Heart left ventricle (tissue), 16 donors: ENCODE measurements at regions not wholly inside any gene's neighbourhood (a gene's known extent, or its start where the extent isn't known, plus 50 kb on each side); places are given as distances from the start of the nearest gene placed in this dataset.

ENCODE experiments used
- ATAC-seq, 4 donors: fragments of 200-7000 bp; cut with Tn5 transposase; one replicate each; pipeline ENCODE4 v1.9.1; 2020 to 2022; ENCODE audit warnings: moderate library complexity in 4 of 4, mild to moderate bottlenecking in 3 of 4, moderate number of reproducible peaks in 1 of 4
- DNase-seq, 5 donors: peaks; one replicate each; pipeline ENCODE4 v3.0.0-alpha.2; 2020
- H3K27ac ChIP-seq, 12 donors: fragments of 200-600 bp; sonication (generic) in 4 of 12; one replicate each; pipeline versions ENCODE4 v1.5.0 to v1.8.0; 2016 to 2022; ENCODE audit warnings: mild to moderate bottlenecking in 2 of 12
- H3K27me3 ChIP-seq, 9 donors: fragments of 200-600 bp; sonication (generic) in 2 of 9; one replicate each; pipeline versions ENCODE4 v1.5.1 to v1.8.0; 2016 to 2022; ENCODE audit warnings: mild to moderate bottlenecking in 3 of 9
- H3K36me3 ChIP-seq, 9 donors: fragments of 200-600 bp; sonication (generic) in 2 of 9; one replicate each; pipeline versions ENCODE4 v1.5.0 to v1.8.0; 2018 to 2022; ENCODE audit warnings: mild to moderate bottlenecking in 2 of 9
- H3K4me1 ChIP-seq, 12 donors: fragments of 200-600 bp; sonication (generic) in 4 of 12; one replicate each; pipeline versions ENCODE4 v1.5.0 to v1.8.0; 2016 to 2022; ENCODE audit warnings: mild to moderate bottlenecking in 3 of 12
- H3K4me3 ChIP-seq, 12 donors: fragments of 200-600 bp; sonication (generic) in 4 of 12; one replicate each; pipeline versions ENCODE4 v1.5.0 to v1.8.0; 2017 to 2022; ENCODE audit warnings: mild to moderate bottlenecking in 9 of 12, moderate library complexity in 4 of 12
- H3K9me3 ChIP-seq, 12 donors: fragments of 200-600 bp; sonication (generic) in 4 of 12; one replicate each; pipeline versions ENCODE4 v1.5.0 to v1.8.0; 2016 to 2022; ENCODE audit warnings: mild to moderate bottlenecking in 1 of 12
- CTCF ChIP-seq, 12 donors: fragments of 200-600 bp; sonication (generic) in 4 of 12; IDR thresholded peaks; one replicate each; pipeline versions ENCODE4 v1.5.0 to v1.8.0; 2018 to 2022; ENCODE audit warnings: antibody characterized with exemption in 12 of 12, mild to moderate bottlenecking in 5 of 12
- POLR2A ChIP-seq, 2 donors: fragments of 450-650 bp; IDR thresholded peaks; one replicate each; pipeline ENCODE4 v1.6.1; 2017; ENCODE audit warnings: antibody characterized with exemption in 2 of 2, mild to moderate bottlenecking in 2 of 2, moderate library complexity in 2 of 2
- WGBS, 4 donors: extraction: QIAGEN DNeasy Blood & Tissue Kit in 2 of 4; methylation state at CpG; one replicate each; pipeline versions ENCODE4 v1.1.5 to v1.1.7; 2013 to 2018; 5-methylcytosine and 5-hydroxymethylcytosine counted together
- intact Hi-C, 10 donors: fragments of 100-400 bp; cut with DNase I; formaldehyde crosslinking; loops; one replicate each; pipeline versions ENCODE4 v1.11.1 to v1.14.2; 2022
- donor health status: ischemic (EF 13 %, LVEDD 7.1; RV severe dilation, severe dysfunction).
- donor health status: healthy with polysubstance abuse.
- donor health status: DM: no; HTN: yes; CAD: no.
- donor health status: DM: no; HTN: no; CAD: no.
- donor health status: ischemic (EF 25% LVEDD 6.9; RV normal size, moderate dysfunction).
- donor health status: ischemic (EF 25% LVEDD 5.7; RV mildly dilated, moderate dysfunction).
- donor health status: healthy.
- donor health status: DM: yes; HTN: yes; CAD: no.
- donor health status: ischemic (EF 35%, LVEDD 5.7; RV mildly dilated, moderate dysfunction).
- donor health status: nonischemic (EF 11% LVEDD 7.7; RV severe dilation, severe dysfunction).
- donor health status: DM: yes; HTN: yes; CAD: no.
- donor health status: PGD.
- donor health status: ischemic (EF 29% LVEDD 5.4; RV normal size, mild dysfunction).
- donor health status: nonischemic (EF 23%, LVEDD 6.1; RV moderate dilation, normal function).

- TF ChIP-seq CTCF (IDR thresholded peaks at IDR 0.05) = no peak
- TF ChIP-seq POLR2A (IDR thresholded peaks at IDR 0.05) = no peak
- ATAC-seq (no peak), DNase-seq (no peak)
- H3K27ac ChIP-seq = no peak overlapping the region
- H3K36me3 ChIP-seq = no peaks in the 10 kb centered on the region
- intact Hi-C loops = no loop called here
- WGBS, 4 donors = 58 to 75% (median 72%) methylated on average over 8 of the region's 8 CpGs
- H3K4me1 ChIP-seq = peaks cover 0 to 18% (median 0%) of the 10 kb centered on the region in 12 donors
- H3K4me3 ChIP-seq = no peak overlapping the region
- no peaks in the 10 kb centered on the region for H3K9me3 ChIP-seq
- H3K27me3 ChIP-seq = no peaks in the 10 kb centered on the region
Measured at GRCh38 chr18:46400449-46400848, 256.6 kb downstream of the LOXHD1 start.

- DNase-seq = no peak
- no peaks in the 10 kb centered on the region for H3K36me3 ChIP-seq
- no peak overlapping the region for H3K27ac ChIP-seq
- H3K9me3 ChIP-seq = no peaks in the 10 kb centered on the region
- TF ChIP-seq CTCF (IDR thresholded peaks at IDR 0.05) (no peak), POLR2A (IDR thresholded peaks at IDR 0.05) (no peak)
- H3K4me3 ChIP-seq = no peak overlapping the region
- WGBS, 4 donors = 81 to 88% (median 87%) methylated on average over 7 of the region's 7 CpGs
- no peaks in the 10 kb centered on the region for H3K27me3 ChIP-seq
- peaks cover 0 to 29% (median 7%) of the 10 kb centered on the region in 12 donors for H3K4me1 ChIP-seq
- intact Hi-C loops = no loop called here
- no peak for ATAC-seq
Measured at GRCh38 chr18:46401486-46402070, 255.4 kb downstream of the LOXHD1 start.

GRCh38 chr18:46402396-46402795, 254.6 kb downstream of the LOXHD1 start:
- Histone ChIP-seq H3K27me3 (no peaks in the 10 kb centered on the region), H3K9me3 (no peaks in the 10 kb centered on the region), H3K4me1 (peaks cover 0 to 37% (median 10%) of the 10 kb centered on the region in 12 donors), H3K4me3 (no peak overlapping the region), H3K36me3 (no peaks in the 10 kb centered on the region), H3K27ac (no peak overlapping the region)
- intact Hi-C loops = no loop called here
- ATAC-seq (no peak), DNase-seq (no peak)
- TF ChIP-seq POLR2A (IDR thresholded peaks at IDR 0.05) (no peak), CTCF (IDR thresholded peaks at IDR 0.05) (no peak)
- 87 to 94% (median 93%) methylated on average over 4 of the region's 4 CpGs for WGBS, 4 donors

- Histone ChIP-seq H3K27me3 (no peaks in the 10 kb centered on the region), H3K9me3 (no peaks in the 10 kb centered on the region), H3K36me3 (no peaks in the 10 kb centered on the region), H3K27ac (no peak overlapping the region), H3K4me1 (peaks cover 0 to 41% (median 11%) of the 10 kb centered on the region in 12 donors), H3K4me3 (no peak overlapping the region)
- DNase-seq (no peak), ATAC-seq (no peak)
- TF ChIP-seq CTCF (IDR thresholded peaks at IDR 0.05) (no peak), POLR2A (IDR thresholded peaks at IDR 0.05) (no peak)
- 42 to 62% (median 58%) methylated on average over 4 of the region's 4 CpGs for WGBS, 4 donors
- intact Hi-C loops = no loop called here
Measured at GRCh38 chr18:46402945-46403344, 254.1 kb downstream of the LOXHD1 start.
